T-helper 2 cell (primary cell): ENCODE measurements at regions not wholly inside any gene's neighbourhood (a gene's known extent, or its start where the extent isn't known, plus 50 kb on each side); places are given as distances from the start of the nearest gene placed in this dataset.
"Not testable (repeated sequence)": the region's sequence is repeated elsewhere in the genome, so short reads cannot be mapped to it uniquely, and the experiment has no call there.

ENCODE experiments used
- DNase-seq, 5 experiments: peaks; one replicate each; pipeline versions ENCODE4 v3.0.0 to v3.0.0-alpha.2; 2012 to 2022

GRCh38 chr2:156781677-156782076 is 345.5 kb downstream of the GPD2 start:
- not testable (repeated sequence) for DNase-seq

GRCh38 chr2:156784020-156784701 is 348.0 kb downstream of the GPD2 start:
- no peak for DNase-seq

DNA sequence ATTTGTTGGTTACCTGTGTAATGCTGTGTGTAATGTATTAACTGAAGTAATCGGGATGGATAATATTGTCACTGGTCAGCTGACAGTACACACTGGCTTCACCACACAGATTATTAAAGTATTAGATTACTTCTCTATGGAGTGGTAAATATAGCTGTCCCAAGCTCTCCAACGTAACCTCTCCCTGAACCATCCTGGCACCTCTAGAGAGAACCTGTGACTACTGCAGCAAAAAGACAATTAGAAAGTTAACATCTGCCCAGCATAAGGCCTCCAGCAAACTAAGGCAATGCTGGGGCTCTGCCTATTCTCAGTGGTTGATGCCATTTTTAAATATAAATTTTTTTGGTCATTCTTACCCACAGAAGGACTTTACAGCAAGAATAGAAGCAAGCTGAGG is 351.3 kb downstream of the GPD2 start:
- no peak for DNase-seq

GRCh38 chr2:156790343-156791037 is 354.3 kb downstream of the GPD2 start:
- DNase-seq: no peak

DNA sequence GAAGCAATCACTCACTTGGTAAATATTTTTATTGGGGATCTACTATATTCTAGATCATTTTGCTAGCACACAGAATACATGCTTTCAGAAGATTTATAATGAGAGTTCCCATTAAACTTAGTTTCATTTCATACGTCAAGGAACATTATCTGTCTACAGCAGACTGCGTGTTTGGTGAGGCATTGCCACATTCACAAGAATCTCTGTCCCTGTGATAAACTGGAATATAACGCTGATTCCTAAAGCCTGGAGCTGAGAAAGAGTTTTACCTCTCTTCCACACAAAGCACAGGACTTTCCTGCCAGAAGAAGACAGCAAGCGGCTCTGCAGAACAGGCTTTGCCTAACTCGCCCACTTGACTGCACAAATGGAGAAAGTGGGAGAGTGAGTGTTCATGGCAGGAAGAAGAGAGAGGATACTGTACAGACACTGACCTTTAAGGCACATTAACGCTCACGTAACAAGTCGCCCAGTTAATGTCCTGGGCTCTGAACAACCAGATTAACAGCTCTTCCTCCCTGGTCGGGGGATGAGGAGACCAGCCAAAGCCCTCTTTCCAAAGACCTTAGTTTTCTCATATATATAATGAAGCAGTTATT is 356.2 kb downstream of the GPD2 start:
- DNase-seq: no peak

DNA sequence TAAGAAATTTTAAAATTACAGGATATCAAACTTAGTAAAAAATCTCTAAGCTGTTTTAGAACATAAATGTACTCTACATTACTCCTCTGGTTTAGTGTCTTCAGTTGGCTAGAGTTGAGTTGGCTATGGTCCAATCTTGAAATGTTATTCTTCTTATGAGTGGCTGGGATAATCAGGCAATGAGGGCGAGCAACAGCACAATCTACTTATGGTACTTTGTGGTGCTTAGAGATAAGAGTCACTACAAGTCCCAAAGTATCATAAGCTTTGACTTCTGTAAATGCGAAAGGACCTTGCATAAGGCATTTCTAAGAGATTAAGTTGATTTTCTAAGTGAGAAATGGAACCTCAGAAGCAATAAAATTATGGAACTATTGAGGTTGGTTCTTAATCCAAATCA is 361.7 kb downstream of the GPD2 start:
- no peak for DNase-seq

- no peak for DNase-seq
Measured at GRCh38 chr2:156800065-156800653, 364.0 kb downstream of the GPD2 start.

- no peak for DNase-seq
Measured at GRCh38 chr2:156800781-156801361, 364.7 kb downstream of the GPD2 start.

DNA sequence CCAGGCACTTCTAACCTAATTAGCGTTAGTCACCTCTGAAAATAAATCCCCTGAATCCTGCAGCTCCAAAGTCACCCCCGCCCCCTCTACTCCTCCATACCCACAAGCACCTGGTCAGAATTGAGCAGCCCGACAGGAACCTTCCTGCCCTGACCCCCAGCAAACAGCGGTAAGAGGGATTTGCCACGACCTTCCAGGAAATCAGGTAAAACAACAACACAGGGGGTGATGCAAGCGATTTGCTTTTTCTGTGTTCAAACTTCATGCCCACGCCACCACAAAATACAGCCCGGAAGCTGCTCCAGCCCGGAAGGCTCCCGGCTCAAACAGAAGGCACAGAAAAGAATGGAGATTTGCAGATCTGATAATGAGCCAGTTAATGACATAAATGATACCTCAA is 367.1 kb downstream of the GPD2 start:
- no peak for DNase-seq

- no peak for DNase-seq
Measured at GRCh38 chr2:156803967-156804366, 367.8 kb downstream of the GPD2 start.

- DNase-seq: no peak
Measured at GRCh38 chr2:156810094-156810493, 373.9 kb downstream of the GPD2 start.

- no peak for DNase-seq
Measured at GRCh38 chr2:156812496-156812895, 376.3 kb downstream of the GPD2 start.

DNA sequence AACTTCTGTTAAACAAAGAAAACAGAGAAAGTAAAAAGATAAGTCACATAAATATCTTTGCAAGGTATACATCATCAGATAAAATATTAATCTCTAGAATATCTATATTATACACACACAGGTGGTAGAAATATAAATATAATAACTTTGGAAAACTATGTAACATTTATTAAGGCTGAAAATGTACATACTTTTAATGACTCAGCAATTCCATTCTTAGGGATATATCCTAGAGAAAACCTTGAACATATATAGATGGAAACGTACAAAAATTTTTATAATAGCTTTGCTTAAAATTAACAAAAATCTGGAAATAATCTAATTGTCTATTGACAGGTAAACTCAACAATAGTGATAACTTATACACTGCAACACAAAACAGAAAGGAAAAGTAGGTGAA is 381.3 kb downstream of the GPD2 start:
- DNase-seq: no peak

GRCh38 chr2:156818221-156818620 is 382.0 kb downstream of the GPD2 start:
- no peak for DNase-seq

GRCh38 chr2:156818944-156819343 is 382.8 kb downstream of the GPD2 start:
- peak in 1 of 5 experiments; percentile 3 for DNase-seq

GRCh38 chr2:156826341-156826933 is 390.3 kb downstream of the GPD2 start:
- no peak for DNase-seq

DNA sequence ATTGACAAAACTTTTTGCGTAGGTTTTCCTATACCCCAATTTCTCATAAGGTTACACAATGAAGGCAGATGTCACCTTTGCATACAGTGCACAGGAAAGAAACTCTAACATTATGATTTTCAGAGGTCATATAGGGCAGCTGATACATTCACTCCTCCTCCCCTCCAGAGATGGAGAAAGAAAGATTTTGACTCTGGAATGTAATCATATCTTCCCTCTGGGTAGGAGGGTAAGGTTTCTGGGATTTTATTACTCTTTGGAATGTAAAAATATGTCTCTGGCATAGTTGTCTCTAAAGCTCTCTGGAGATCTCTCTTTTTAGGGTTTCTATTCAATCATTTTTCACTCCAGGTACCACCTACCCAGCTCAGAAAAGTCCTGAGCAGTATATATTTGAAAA is 398.3 kb downstream of the GPD2 start:
- no peak for DNase-seq

DNA sequence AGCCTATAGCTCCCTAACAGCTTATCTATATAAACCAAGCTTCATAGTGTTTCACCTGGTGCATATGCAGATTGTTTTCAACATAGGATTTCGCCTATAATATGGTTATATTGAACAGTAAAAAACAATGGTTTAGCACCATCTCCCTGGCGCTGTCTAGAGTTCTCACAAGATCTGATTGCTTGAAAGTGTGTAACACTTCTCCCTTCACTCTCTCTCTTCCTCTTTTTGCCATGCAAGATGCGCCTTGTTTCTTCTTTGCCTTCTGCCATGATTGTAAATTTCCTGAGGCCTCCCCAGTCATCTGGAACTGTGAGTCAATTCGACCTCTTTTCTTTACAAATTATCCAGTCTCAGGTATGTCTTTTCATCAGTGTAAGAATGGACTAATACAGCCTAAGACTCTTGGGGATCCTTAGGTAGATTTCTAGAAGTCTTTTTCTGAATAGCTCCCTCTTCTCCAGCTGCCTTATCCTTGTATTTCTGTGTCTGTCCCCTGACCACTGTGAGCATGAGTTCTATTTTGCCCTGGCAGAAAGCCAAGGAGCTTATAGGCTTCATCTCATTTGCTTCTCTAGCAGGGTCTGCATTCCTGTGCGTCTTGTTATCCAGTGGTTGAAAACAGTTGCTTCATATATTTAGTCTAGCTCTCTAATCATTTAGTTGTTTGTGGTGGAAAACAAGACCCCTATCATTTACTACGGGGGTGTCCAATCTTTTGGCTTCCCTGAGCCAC is 401.6 kb downstream of the GPD2 start:
- no peak for DNase-seq

GRCh38 chr2:156841321-156841720 is 405.1 kb downstream of the GPD2 start:
- no peak for DNase-seq

DNA sequence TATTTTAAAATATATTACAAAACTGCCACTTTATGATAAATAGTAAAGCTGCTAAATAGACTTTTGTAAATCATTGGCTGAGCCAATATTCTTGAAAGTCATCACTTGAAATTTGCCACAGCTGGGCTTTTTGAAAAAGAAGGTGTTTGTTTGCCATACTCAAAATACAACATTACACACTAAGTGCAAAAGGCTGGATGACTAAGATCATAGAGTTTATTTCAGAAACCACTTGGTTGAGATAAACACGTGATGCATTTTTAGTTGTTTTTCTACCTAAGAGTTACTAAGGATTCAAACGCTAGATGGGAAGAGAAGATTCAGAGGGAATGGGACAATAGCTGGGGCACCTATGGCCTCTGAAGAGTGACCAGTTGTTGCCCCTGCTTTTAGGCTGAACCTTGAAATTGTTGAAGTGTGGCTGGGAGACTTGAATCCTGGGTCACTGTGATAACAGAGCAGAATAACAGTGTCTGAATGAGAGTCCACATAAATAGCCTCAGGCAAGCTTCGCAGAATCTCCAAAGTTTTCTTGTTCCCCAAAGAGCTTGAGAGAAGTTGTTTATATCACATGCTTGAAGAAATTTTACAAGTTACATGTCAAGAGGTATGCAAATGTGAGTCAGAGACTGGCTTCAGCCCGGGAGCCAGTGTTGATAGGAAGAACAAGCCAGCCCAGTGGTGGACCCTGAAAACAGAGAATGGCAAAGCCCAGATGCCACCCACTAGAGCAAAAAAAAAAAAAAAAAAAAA is 409.8 kb downstream of the GPD2 start:
- no peak for DNase-seq

- no peak for DNase-seq
Measured at GRCh38 chr2:156852210-156852609, 405.3 kb upstream of the GALNT5 start.

DNA sequence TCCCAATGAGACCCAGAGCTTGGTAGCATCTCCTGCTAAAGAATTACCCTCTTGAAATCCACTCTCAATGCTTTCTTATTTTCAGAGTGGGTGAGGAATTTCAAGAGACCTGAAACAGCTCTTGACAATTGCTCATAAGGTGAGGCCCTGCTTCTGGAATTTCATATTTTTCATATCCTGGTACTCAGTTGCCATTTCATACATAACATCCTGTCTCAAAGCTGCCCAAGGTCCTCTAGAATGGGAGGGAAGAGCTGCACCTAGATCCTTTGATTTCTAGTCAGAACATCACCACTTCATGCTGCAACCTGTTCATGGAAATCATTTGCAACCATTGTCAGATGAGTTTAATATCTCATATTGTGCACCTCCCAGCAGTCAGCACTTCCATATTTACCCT is 404.8 kb upstream of the GALNT5 start:
- DNase-seq: no peak
